GM18517 (cell line): ENCODE measurements at regions not wholly inside any gene's neighbourhood (a gene's known extent, or its start where the extent isn't known, plus 50 kb on each side); places are given as distances from the start of the nearest gene placed in this dataset.
"Not testable (repeated sequence)": the region's sequence is repeated elsewhere in the genome, so short reads cannot be mapped to it uniquely, and the experiment has no call there.

ENCODE experiments used
- ATAC-seq: cut with Tn5 transposase; IDR thresholded peaks from one replicate; pipeline ENCODE4 v1.9.1; 2021; ENCODE audit warnings: mild to moderate bottlenecking, moderate library complexity; ENCODE audit not compliant: unreplicated experiment

DNA sequence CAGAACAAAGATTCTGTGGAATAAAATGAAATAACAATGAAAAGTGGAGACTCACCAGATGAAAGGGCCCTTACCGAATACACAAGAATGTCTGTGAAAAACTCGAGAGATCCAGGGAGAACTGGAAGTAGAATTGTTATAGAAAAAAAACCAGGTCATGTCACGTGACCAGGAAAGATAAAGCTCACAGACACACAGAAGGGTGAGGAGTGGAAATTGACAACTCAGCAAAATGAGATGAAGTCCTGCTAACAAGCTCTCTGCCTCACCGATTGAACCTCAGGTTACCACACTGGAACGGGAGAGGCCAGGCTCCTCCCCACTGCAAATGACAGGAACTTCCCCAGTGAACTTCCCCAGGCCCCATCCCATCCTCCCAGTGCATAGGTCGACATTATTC lies 1618.0 kb upstream of the PCDH10 start:
- ATAC-seq, result no peak

DNA sequence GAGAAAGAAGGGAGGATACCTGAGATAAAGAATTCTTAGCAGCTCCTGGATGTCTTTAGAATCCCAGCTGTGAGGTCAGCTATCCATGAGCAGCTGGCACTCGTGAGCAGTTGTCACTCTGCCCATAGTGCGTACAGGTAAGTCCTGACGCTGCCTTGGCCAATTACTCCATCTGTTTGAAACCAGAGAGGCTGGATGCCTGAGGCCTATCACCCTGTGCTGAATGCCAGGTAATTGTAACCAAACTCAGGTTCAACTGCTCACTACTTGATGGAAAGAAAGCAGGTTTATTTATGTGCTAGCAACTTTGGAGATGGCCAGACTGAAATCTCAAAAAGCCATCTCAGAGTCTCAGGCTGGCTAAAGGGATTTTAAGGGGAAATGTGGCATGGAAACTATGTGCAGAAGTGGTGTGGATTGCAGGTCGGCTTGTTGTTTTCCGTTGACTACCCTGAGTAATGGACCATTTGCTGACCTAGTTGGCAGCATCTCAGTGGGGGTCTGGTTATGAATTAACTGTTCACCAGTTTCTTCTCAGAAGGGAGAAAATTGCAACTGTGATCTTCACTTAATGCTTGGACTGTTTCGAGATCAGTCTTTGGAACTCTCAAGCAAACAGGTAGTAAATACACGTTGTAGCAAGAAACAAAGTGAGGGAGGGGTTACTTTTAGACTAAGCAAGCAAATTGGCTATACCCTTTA lies 1614.0 kb upstream of the PCDH10 start:
- ATAC-seq, result no peak

DNA sequence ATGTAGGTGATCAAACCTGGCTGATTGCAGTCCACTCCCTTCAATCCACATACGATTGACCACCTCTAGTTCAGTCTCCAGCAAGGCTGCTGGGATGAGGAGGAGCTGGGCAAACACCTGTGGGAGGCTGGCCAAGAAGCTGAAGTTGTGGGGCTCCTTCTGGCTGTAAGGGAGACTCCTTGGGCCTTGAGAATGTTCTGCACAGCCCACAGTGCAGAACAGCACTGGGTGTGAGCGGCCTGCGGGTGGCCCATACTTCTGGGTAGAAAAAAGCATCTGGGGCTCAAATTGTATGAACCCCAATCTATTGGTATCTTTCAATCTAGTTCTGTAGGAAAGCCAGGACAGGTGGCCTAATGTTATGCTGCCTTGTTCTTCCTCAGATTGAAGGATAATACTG lies 1608.8 kb upstream of the PCDH10 start:
- ATAC-seq, result no peak

DNA sequence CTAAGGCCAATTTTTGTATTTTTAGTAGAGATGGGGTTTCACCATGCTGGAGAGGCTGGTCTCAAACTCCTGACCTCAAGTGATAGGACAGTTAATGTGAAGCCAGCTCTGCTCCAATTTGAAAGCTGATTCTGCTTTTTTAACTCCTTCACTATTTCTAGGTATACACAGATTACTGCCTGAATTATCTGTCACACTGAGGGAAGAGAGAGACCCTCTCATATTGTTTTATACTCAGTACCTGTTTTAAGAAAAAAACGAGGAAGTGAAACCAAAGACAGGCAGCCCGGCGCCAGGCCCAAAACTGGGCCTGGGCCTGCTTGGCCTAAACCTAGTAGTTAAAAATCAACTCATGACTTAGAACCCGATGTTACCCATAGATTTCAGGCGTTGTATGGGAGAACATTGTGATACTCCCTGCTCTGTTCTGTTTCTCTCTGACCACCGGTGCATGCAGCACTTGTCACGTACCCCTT lies 1601.5 kb upstream of the PCDH10 start:
- ATAC-seq, result no peak

DNA sequence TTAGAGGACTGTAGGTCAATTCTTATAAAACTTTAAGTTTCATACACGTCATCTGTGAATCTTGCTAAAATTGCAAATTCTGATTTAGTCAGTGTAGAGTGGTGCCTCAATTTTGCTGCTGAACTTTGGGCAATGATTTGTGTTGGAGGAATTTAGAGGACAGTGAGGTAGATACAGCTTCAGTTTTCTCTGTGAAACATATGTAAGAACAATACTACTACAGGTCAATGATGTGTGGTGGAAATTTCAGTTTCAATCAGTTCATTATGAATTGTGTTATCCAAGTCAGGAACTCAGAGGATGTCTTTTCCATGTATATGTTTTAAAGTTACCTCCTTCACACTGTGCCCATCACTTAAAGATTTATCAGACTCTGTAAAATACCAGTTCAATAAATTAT lies 1597.8 kb upstream of the PCDH10 start:
- no peak for ATAC-seq

DNA sequence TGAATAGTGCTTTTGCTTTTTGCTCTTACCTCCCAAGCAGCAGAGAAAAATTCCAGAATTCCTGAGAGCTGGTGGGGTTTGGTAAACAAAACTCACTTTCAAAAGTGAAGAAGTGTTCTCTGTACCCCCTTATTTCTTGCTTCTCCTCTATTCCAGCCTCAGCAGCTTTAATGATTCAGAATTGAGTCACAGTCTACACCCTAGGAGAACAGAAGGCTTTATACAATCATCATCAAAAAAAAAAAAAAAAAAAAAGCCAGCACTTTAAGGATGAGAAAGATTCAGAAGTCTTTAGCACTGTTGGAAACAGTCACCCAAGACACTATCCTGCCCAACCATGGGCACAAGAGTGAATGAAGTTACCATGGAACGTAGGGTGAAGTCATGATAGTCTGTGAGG lies 1583.1 kb upstream of the PCDH10 start:
- ATAC-seq, result no peak

DNA sequence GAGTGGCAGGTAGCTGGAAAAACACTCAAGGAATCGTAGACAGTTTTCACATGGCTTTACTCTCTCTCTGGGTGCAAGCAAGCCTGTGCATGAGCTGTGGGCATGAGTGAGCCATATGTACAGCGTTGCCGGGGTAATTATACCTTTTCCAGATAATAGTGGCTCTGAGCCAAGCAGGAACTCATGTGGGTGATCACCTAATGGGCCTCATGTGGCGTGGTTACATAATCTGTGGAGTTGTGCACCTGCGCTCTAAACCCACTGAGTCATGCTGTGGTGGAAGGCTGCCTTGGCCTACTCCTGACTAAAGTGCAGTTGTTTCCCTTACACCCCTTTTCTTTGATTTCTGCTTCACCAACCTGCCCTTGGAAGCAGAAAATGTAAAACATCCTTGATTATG lies 1564.5 kb upstream of the PCDH10 start:
- ATAC-seq, result no peak

DNA sequence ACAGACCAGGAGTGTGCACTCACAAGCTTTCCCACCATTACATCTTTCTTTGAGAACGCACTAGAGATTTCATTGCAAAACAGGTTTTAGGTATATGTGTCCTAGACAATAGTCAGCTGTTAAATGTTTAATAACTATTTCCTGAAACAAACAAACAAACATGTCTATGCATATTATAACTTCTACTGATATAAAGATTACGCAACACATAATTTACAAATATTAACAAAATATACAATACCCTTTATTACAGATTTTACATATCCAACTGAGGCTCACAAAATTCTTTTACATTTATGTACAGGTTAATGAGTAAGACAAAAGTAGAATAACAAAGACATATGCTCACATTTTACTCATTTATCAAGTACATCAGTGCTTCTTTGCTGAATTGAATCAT lies 1554.0 kb upstream of the PCDH10 start:
- no peak for ATAC-seq

DNA sequence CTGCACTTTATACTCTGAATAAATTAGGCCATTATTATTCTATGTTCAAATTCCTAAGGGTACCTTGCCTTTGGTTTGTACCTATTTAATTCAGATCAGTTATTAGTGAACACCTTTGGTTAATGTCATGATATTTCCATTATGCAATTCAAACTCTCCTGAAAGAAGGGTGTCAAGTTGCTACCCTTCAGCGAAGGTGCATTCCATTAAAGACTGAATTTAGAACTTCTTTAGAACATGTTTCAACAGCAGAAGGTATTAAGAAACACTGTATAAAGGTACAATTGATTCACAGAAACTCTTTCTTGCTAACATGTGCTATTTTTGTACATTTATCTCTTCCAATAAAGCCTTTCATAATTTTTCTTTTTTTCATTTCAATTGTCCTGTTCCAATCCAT lies 1545.4 kb upstream of the PCDH10 start:
- ATAC-seq, result no peak

DNA sequence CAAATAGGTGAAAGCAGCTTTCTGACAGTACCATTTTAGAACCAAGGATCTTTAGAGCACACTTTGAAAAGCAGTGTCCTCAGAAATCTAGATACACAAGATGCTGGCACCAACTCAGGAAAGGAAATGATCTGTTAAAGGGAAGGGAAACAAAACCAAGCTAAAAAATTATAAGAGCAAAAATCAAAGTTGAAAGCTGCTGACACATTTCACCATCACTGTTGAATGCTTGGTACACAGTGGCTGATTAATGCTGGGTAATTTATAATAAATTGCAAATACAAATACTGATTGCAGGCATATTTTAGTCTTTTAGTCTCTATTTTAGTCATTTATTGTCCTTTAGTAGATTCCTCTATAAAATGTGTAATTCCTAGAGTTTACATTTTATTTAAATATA lies 1540.1 kb upstream of the PCDH10 start:
- ATAC-seq, result no peak

DNA sequence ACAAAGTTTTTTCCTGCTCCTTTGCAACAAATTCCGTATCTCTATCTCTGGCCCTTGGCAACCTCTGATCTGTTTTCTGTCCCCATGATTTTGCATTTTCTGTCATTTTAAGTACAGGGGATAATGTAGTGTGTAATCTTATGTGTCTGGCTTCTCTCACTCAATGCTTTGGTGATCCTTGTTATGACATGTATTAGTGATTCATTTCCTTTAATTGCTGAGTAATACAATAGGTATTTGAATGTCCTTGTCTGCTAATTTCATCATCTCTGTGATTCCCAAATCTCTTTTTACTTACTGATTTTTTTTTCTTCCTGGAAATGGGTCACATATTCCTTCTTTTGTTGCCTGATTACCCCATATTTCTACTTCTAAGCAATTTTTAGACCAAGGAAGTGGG lies 1538.6 kb upstream of the PCDH10 start:
- not testable (repeated sequence) for ATAC-seq

DNA sequence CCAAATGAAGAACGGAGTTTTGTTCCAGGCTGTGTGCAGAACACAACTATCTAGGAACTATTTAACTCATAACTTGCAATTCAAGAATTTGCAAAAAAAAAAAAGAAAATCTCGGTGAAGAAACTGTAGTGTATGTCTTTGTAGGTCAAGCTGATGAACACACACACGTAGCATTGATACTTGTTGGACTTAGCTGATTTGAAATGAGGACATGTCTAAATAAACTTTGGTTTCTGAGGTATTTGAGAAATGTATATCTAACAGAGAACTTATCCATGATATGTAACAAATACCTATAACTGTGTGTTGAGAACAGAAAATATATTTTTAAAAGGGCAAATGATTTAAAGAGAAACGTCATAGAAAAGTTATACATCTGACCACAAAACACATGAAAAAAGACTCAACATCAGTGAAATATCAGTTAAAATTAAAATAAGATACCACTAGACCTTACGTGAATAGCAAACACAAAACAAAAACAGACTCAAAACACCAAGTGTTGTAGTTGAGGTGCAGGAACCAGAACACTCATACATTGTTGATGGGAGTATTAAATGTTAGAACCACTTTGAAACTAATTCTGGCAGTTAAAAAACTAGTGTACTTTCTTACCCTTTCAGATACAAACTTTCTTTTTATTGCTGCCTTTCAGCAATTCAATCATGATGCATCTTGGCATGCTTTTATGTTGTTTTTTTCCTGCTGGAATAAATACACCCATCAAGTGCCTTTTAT lies 1535.8 kb upstream of the PCDH10 start:
- ATAC-seq, result peak; percentile 39

DNA sequence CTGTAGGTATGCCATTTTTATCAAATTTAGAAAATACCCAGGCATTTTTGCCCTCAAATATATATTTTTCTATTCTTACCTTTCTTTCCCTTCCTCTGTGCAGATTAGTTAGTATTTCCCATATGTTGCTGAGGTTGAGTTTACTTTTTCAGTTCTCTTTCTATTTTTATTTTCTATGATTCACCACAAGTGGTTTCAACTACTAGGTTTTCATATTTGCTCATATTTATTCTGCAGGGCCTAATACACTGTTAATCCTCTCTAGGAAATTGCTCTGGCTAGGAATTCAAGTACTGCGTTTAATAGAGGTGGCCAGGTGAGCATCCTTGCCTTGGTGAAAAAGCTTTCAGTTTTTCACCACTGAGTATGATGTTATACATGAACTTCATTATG lies 1535.3 kb upstream of the PCDH10 start:
- ATAC-seq, result peak; percentile 98

DNA sequence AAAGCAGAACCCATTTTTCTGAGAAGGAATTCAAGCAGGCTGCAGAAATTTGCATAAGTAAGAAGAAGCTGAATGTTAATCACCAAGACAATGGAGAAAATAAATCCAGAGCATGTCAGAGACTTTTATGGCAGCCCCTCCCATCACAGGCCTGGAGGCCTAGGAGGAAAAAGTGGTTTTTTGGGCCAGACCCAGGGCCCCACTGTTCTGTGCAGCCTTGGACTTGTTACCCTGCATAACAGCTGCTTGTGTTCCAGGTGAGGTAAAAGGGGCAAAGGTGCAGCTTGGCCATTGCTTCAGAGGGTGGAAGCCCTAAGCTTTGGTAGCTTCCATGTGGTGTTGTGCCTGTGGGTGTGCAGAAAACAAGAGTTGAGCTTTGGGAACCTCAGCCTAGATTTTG lies 1516.2 kb upstream of the PCDH10 start:
- no peak for ATAC-seq

DNA sequence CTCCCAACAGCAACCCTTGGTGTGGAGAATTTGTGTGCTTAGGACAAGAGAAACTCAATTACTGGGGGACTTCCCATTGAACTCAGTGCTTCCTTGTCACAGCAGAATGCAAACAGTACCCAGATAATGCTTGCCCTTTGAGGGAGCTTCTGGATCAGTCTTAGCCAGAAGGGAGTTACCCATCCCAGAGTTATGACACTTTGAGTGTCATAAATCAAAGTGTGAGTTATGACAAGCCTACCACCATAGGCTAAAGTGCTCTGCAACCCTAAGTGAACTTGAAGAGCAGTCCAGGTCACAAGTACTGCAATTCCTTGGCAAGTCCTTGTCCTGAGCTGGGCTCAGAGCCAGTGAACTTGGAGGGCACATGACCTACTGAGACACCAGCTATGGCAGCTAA lies 1513.9 kb upstream of the PCDH10 start:
- ATAC-seq, result no peak

DNA sequence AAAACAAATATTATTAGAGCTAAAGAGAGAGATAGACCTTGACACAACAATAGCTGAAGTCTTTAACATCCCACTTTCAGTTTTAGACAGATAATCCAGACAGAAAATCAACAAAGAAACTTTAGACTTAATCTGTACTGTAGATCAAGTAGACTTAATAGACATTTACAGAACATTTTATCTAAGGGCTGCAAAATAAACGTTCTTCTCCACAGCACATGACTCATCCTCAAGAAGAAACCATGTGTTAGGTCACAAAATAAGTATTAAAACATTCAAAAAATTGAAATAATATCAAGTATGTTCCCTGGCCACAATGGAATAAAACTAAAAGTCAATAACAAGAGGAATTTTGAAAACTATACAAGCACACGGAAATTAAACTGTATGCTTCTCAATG lies 1510.3 kb upstream of the PCDH10 start:
- ATAC-seq, result no peak

DNA sequence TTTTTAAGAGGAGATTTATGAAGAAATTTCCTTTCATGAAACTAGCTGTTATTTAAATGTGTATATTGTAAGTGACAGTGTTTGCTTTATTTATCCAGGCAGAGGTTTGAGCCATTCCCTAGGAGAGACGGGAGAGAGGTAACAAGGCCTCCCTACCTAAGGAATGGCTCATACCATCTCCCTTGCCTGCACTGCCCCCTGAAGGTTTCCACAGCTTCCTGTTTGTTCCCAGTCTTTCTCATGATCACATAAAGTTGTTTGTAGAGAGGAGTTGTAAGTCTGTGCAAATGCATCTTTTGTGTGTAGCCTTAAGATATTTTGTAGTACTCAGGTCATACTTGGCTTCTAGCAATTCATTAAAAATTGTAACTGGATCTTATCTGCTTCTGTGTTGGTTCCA lies 1504.5 kb upstream of the PCDH10 start:
- ATAC-seq, result no peak

DNA sequence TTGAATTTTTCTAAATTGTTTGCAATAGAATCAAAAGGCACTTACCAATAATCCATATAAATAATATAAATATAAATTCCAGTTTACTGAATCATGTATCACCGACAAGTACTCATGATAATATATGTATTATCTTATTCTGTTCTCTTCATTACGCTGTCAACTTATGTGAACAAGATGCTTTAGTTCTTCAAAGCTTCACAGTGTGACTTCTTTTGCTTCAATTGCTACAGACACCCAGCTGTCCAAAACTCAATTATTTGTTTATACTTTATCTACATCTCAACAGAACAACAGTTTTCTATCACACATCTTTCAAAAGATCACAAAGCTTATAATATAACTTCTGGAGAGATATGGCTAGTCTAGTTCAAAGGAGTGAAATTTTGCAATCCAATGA lies 1499.9 kb upstream of the PCDH10 start:
- ATAC-seq, result no peak

DNA sequence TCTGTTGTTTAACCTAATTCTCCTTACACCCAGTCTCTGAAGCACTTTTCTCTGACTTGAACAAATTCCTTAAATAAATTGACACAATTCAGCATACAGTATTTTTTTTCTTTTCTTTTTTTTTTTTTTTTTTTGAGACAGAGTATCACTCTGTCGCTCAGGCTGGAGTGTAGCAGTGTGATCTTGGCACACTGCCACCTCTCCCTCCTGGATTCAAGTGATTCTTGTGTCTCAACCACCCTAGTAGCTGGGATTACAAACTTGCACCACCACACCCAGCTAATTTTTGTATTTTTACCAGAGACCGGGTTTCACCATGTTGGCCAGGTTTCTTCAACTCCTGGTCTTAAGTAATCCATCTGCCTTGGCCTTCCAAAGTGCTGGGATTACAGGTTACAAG lies 1498.1 kb upstream of the PCDH10 start:
- no peak for ATAC-seq

DNA sequence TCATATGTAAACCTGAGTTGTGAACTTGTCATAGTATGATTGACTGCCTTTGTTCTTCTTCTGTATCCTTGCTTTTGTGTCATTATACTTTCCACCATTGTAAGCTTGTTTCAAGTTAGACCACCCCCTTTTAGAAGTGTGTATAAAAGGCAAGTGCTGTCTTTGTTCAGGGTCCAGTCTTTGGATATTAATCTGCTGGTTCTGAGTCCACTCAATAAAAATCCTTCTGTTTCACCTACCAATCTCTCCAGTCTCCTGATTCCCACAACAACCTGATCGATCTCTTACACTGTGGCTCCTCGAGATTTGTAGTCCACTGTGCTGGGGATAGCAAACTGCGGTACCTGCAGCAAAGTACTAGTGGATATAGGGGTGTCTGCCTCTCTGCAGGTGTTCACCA lies 1465.8 kb upstream of the PCDH10 start:
- not testable (repeated sequence) for ATAC-seq

DNA sequence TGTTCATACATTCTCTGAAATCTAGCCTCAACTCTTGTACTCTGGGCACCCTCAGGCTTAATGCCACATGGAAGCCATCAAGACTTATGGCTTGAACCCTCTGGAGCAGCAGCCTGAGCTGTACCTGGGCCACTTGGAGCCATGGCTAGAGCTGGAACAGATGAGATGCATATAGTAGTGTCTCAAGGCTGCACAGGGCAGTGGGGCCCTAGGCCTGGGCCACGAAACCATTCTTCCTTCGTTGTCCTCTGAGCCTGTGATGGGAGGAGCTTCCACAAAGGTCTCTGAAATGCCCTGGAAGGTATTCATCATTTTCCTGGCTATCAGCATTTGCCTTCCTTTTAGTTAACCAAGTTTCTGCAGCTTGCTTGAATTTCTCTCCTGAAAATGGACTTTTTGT lies 1427.2 kb upstream of the PCDH10 start:
- no peak for ATAC-seq

DNA sequence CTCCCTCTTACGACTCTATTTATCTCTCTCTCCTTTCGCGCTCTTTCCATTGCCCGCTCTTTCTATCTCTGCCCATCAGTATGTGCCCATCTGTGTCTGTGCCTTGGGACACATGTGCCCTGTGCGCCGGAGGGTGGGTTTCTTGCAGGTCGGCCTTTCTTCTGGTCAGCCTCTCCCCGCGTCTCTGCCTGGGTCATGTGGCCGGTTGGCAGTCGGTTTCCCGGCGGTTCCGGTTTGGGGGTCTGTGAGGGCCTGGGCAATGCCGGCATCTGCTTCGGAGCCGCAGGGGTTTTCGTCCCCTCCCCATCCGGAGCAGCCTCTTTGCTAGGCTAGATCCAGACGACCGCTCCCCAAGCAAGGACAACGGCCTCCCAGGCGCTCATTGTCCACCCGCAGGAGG lies 1426.0 kb upstream of the PCDH10 start:
- ATAC-seq, result not testable (repeated sequence)

DNA sequence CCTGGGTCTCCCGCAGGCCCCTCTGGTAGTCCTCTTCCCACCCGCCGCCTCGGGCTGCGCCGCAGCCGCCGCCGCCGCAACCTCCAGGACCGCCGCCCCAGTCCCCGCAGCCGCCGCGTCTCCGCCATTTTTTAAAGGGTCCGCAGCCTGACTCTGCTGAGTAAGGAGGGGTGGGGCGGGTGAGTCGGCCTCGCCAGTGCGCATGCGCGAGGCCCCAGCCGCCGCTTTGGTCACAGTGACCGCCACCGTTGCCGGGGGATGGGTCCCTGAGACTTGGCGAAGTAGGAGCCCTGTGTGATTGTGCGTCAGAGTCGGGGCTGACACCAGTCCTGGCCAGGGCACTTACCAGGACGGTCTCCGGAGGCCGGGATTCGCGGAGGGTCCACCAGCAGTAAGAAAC lies 1424.2 kb upstream of the PCDH10 start:
- ATAC-seq, result not testable (repeated sequence)
